ENCODE measurements at regions not wholly inside any gene's neighbourhood (a gene's known extent, or its start where the extent isn't known, plus 50 kb on each side); places are given as distances from the start of the nearest gene placed in this dataset.
A peak's percentile ranks its signal among the peaks of the same experiment; 100 is the strongest.

DNA sequence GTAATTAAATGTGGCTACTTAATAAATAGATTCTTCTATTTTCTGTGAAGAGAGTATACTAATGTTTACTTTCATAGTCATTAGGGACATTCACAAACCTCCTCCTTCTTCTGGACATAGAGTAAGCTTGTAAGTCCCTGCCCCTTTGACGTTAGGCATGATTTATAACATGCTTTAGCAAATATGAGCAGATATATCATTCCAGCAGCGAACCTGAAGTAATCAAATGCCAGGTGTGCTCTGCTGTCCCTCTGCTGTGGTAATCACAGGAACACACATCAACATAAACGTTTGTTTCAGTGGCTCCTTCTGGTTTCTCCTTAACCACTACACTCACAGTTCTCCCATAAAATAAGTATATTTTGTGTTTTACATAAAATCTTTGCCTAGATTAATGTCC, 961.8 kb downstream of the FLRT2 start:
- TF ChIP-seq, protein P1, sequence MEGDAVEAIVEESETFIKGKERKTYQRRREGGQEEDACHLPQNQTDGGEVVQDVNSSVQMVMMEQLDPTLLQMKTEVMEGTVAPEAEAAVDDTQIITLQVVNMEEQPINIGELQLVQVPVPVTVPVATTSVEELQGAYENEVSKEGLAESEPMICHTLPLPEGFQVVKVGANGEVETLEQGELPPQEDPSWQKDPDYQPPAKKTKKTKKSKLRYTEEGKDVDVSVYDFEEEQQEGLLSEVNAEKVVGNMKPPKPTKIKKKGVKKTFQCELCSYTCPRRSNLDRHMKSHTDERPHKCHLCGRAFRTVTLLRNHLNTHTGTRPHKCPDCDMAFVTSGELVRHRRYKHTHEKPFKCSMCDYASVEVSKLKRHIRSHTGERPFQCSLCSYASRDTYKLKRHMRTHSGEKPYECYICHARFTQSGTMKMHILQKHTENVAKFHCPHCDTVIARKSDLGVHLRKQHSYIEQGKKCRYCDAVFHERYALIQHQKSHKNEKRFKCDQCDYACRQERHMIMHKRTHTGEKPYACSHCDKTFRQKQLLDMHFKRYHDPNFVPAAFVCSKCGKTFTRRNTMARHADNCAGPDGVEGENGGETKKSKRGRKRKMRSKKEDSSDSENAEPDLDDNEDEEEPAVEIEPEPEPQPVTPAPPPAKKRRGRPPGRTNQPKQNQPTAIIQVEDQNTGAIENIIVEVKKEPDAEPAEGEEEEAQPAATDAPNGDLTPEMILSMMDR (conservative IDR thresholded peaks at IDR 0.05; ENCODE audit: control insufficient read depth, insufficient read depth, low read depth, low read length), result no peak
- DNase-seq (ENCODE audit: low read depth), result no peak
- H3K4me3 ChIP-seq (ENCODE audit: control insufficient read depth, low read depth, low read length), result no peak overlapping the region

- no peak overlapping the region for H3K4me3 ChIP-seq (ENCODE audit: control insufficient read depth, low read depth, low read length)
- DNase-seq (ENCODE audit: low read depth), result no peak
- TF ChIP-seq, protein P1 (conservative IDR thresholded peaks at IDR 0.05; ENCODE audit: control insufficient read depth, insufficient read depth, low read depth, low read length), result no peak
Measured at GRCh38 chr14:86481104-86481503, 951.2 kb downstream of the FLRT2 start.

DNA sequence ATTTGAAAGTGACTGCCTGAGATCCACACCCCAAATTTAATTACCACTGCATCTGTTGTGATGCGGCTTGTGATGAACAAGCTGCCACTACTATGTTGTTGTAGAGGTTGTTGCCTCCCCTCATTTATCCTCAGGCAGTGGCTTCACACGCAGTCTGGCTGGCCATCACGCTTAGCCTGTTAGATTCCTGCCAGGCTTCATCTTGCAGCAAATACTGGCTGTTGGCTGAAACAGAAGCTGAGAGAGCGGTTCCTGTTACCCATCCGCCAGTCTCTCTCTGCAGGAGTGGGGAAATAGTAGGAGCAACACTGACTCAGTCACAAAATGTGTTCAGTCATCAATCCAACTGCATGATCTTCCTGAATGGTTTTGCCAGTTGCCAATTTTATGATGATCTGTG, 934.4 kb downstream of the FLRT2 start:
- DNase-seq (ENCODE audit: low read depth), result peak; percentile 6
- TF ChIP-seq, protein P1 (conservative IDR thresholded peaks at IDR 0.05; ENCODE audit: control insufficient read depth, insufficient read depth, low read depth, low read length), result no peak
- no peak overlapping the region for H3K4me3 ChIP-seq (ENCODE audit: control insufficient read depth, low read depth, low read length)

- TF ChIP-seq, protein P1 (conservative IDR thresholded peaks at IDR 0.05; ENCODE audit: control insufficient read depth, insufficient read depth, low read depth, low read length), result peak; percentile 36
- peak; percentile 26 for DNase-seq (ENCODE audit: low read depth)
- no peak overlapping the region for H3K4me3 ChIP-seq (ENCODE audit: control insufficient read depth, low read depth, low read length)
Measured at GRCh38 chr14:86462193-86462753, 932.3 kb downstream of the FLRT2 start.

DNA sequence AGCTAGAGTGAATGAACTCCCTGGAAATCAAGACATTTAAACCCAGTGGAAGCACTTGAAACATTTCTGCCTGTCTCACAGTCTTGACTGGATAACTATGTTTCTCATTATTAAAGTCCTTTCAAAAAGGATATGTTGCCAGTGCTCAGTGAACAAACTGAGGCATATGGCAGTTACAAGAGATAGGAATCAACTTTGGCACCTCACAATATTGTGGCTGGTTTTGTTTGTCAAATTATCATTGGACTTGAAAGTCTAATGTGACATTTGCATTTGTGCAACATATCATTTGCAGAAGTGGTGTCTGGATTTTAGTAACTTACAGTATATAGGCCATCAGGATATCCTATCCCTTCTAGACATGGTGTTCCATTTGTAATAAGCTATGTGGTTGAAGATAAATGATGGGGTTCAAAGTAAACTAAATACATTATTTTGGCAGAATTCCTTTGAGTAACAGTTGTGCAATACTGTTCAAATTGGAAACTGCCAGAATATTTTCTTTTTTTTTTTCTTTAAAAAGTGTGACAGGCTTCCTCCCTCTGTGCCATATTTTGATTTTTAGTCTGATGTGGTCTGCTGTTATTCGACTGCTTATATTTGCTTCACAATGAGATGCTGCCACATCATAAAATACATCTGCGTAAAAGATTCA, 927.7 kb downstream of the FLRT2 start:
- TF ChIP-seq, protein P1 (conservative IDR thresholded peaks at IDR 0.05; ENCODE audit: control insufficient read depth, insufficient read depth, low read depth, low read length), result no peak
- H3K4me3 ChIP-seq (ENCODE audit: control insufficient read depth, low read depth, low read length), result no peak overlapping the region
- DNase-seq (ENCODE audit: low read depth), result no peak

GRCh38 chr14:86450085-86450484, 920.1 kb downstream of the FLRT2 start:
- H3K4me3 ChIP-seq (ENCODE audit: control insufficient read depth, low read depth, low read length), result no peak overlapping the region
- TF ChIP-seq, protein P1 (conservative IDR thresholded peaks at IDR 0.05; ENCODE audit: control insufficient read depth, insufficient read depth, low read depth, low read length), result no peak
- no peak for DNase-seq (ENCODE audit: low read depth)
